Spleen (tissue), 7 donors: ENCODE measurements at regions not wholly inside any gene's neighbourhood (a gene's known extent, or its start where the extent isn't known, plus 50 kb on each side); places are given as distances from the start of the nearest gene placed in this dataset.
"Not testable (repeated sequence)": the region's sequence is repeated elsewhere in the genome, so short reads cannot be mapped to it uniquely, and the experiment has no call there.

Source experiments
- CTCF ChIP-seq, 11 experiments: fragments of 200-600 bp in 7 of 11; fragments of 450-650 bp in 4 of 11; sonication (generic) in 4 of 11; IDR thresholded peaks in 8 of 11; conservative IDR thresholded peaks in 3 of 11; 1 replicate in 7 of 11; 2 replicates in 4 of 11; pipeline versions ENCODE4 v1.4.0 to v1.8.0; 2016 to 2021; ENCODE audit warnings: antibody characterized with exemption in 11 of 11, inconsistent platforms in 4 of 11, mild to moderate bottlenecking in 1 of 11
- POLR2A ChIP-seq, 3 donors: fragments of 450-650 bp; IDR thresholded peaks; one replicate each; pipeline ENCODE4 v1.5.1; 2017; ENCODE audit warnings: antibody characterized with exemption in 3 of 3, mild to moderate bottlenecking in 1 of 3
- donor health status: DM: no; HTN: no; CAD: no; lungs with moderate emphysema.
- donor health status: DM: no; HTN: no; CAD: no.
- donor health status: DM: no; HTN: no; CAD: no.

GRCh38 chr21:6140467-6141137 lies 4380.8 kb upstream of the TPTE start:
- not testable (repeated sequence) for TF ChIP-seq CTCF (IDR thresholded peaks at IDR 0.05 in 8 of 11, conservative IDR thresholded peaks at IDR 0.05 in 3 of 11); POLR2A (IDR thresholded peaks at IDR 0.05)
